ENCODE measurements at regions not wholly inside any gene's neighbourhood (a gene's known extent, or its start where the extent isn't known, plus 50 kb on each side); places are given as distances from the start of the nearest gene placed in this dataset.

GRCh38 chr16:9404811-9405210 is 313.4 kb downstream of the HAPSTR1 start:
- Histone ChIP-seq H3K9me3 (ENCODE audit: control insufficient read depth, insufficient read depth, low read depth, low read length) (no peaks in the 10 kb centered on the region), H3K79me2 (ENCODE audit: control insufficient read depth, insufficient read depth, low read length) (no peaks in the 10 kb centered on the region), H4K20me1 (ENCODE audit: control insufficient read depth, extremely low read depth, insufficient read depth, low read length) (no peaks in the 10 kb centered on the region), H3K36me3 (ENCODE audit: control insufficient read depth, insufficient read depth, low read length) (no peaks in the 10 kb centered on the region), H3K27me3 (ENCODE audit: control insufficient read depth, insufficient read depth, low read length) (no peaks in the 10 kb centered on the region), H3K9ac (ENCODE audit: insufficient read depth, low read length) (no peak overlapping the region), H3K4me2 (ENCODE audit: extremely low read depth, insufficient read depth, low read length) (no peak overlapping the region), H3K4me3 (replicated peaks in 1 of 4; ENCODE audit: control extremely low read depth in 1 of 4, insufficient read depth in 1 of 4, low read depth in 3 of 4, low read length in 4 of 4) (no peak overlapping the region), H3K4me1 (ENCODE audit: control insufficient read depth, extremely low read depth, insufficient read depth, low read length) (no peaks in the 10 kb centered on the region), H2AFZ (ENCODE audit: low read length) (no peak overlapping the region), H3K27ac (ENCODE audit: insufficient read depth, low read length) (no peak overlapping the region)
- DNase-seq (ENCODE audit: low read depth in 2 of 2), result no peak
- TF ChIP-seq EZH2 (IDR thresholded peaks at IDR 0.05; ENCODE audit: low read length, missing control alignments) (no peak), CTCF (conservative IDR thresholded peaks at IDR 0.05 in 1 of 2, IDR thresholded peaks at IDR 0.05 in 1 of 2; ENCODE audit: low read depth in 1 of 2, low read length in 2 of 2) (no peak)

GRCh38 chr16:9406038-9406712 is 314.7 kb downstream of the HAPSTR1 start:
- Histone ChIP-seq H3K79me2 (ENCODE audit: control insufficient read depth, insufficient read depth, low read length) (no peaks in the 10 kb centered on the region), H3K4me3 (replicated peaks in 1 of 4; ENCODE audit: control extremely low read depth in 1 of 4, insufficient read depth in 1 of 4, low read depth in 3 of 4, low read length in 4 of 4) (no peak overlapping the region), H3K36me3 (ENCODE audit: control insufficient read depth, insufficient read depth, low read length) (no peaks in the 10 kb centered on the region), H3K9me3 (ENCODE audit: control insufficient read depth, insufficient read depth, low read depth, low read length) (no peaks in the 10 kb centered on the region), H3K4me2 (ENCODE audit: extremely low read depth, insufficient read depth, low read length) (no peak overlapping the region), H2AFZ (ENCODE audit: low read length) (no peak overlapping the region), H4K20me1 (ENCODE audit: control insufficient read depth, extremely low read depth, insufficient read depth, low read length) (no peaks in the 10 kb centered on the region), H3K9ac (ENCODE audit: insufficient read depth, low read length) (no peak overlapping the region), H3K4me1 (ENCODE audit: control insufficient read depth, extremely low read depth, insufficient read depth, low read length) (no peaks in the 10 kb centered on the region), H3K27me3 (ENCODE audit: control insufficient read depth, insufficient read depth, low read length) (no peaks in the 10 kb centered on the region), H3K27ac (ENCODE audit: insufficient read depth, low read length) (no peak overlapping the region)
- TF ChIP-seq EZH2 (IDR thresholded peaks at IDR 0.05; ENCODE audit: low read length, missing control alignments) (no peak), CTCF (conservative IDR thresholded peaks at IDR 0.05 in 1 of 2, IDR thresholded peaks at IDR 0.05 in 1 of 2; ENCODE audit: low read depth in 1 of 2, low read length in 2 of 2) (no peak)
- no peak for DNase-seq (ENCODE audit: low read depth in 2 of 2)

GRCh38 chr16:9407206-9407758 is 315.8 kb downstream of the HAPSTR1 start:
- Histone ChIP-seq H3K4me1 (ENCODE audit: control insufficient read depth, extremely low read depth, insufficient read depth, low read length) (no peaks in the 10 kb centered on the region), H3K36me3 (ENCODE audit: control insufficient read depth, insufficient read depth, low read length) (no peaks in the 10 kb centered on the region), H3K4me3 (replicated peaks in 1 of 4; ENCODE audit: control extremely low read depth in 1 of 4, insufficient read depth in 1 of 4, low read depth in 3 of 4, low read length in 4 of 4) (no peak overlapping the region), H3K79me2 (ENCODE audit: control insufficient read depth, insufficient read depth, low read length) (no peaks in the 10 kb centered on the region), H4K20me1 (ENCODE audit: control insufficient read depth, extremely low read depth, insufficient read depth, low read length) (no peaks in the 10 kb centered on the region), H3K27me3 (ENCODE audit: control insufficient read depth, insufficient read depth, low read length) (no peaks in the 10 kb centered on the region), H3K9ac (ENCODE audit: insufficient read depth, low read length) (no peak overlapping the region), H3K27ac (ENCODE audit: insufficient read depth, low read length) (no peak overlapping the region), H3K9me3 (ENCODE audit: control insufficient read depth, insufficient read depth, low read depth, low read length) (no peaks in the 10 kb centered on the region), H3K4me2 (ENCODE audit: extremely low read depth, insufficient read depth, low read length) (no peak overlapping the region), H2AFZ (ENCODE audit: low read length) (no peak overlapping the region)
- no peak for DNase-seq (ENCODE audit: low read depth in 2 of 2)
- TF ChIP-seq CTCF (conservative IDR thresholded peaks at IDR 0.05 in 1 of 2, IDR thresholded peaks at IDR 0.05 in 1 of 2; ENCODE audit: low read depth in 1 of 2, low read length in 2 of 2) (no peak), EZH2 (IDR thresholded peaks at IDR 0.05; ENCODE audit: low read length, missing control alignments) (no peak)

All from fibroblast of lung (primary cell).